H1 (cell line): ENCODE measurements at regions not wholly inside any gene's neighbourhood (a gene's known extent, or its start where the extent isn't known, plus 50 kb on each side); places are given as distances from the start of the nearest gene placed in this dataset.

Experiments
- ATF2 ChIP-seq: IDR thresholded peaks from 2 replicates; pipeline ENCODE4 v1.6.1; 2012; ENCODE audit warnings: low read length, inconsistent platforms
- POLR2A ChIP-seq, 2 experiments: IDR thresholded peaks; 1 replicate in 1 of 2; 2 replicates in 1 of 2; pipeline ENCODE4 v1.6.1; 2011; ENCODE audit warnings: low read depth in 2 of 2, low read length in 2 of 2, mild to moderate bottlenecking in 2 of 2; ENCODE audit errors: control extremely low read depth in 1 of 2
- SIN3A ChIP-seq, 2 experiments: IDR thresholded peaks in 1 of 2; conservative IDR thresholded peaks in 1 of 2; 2 replicates each; pipeline ENCODE4 v1.6.1; 2011 to 2012; ENCODE audit warnings: low read length in 2 of 2, improper control_type of control experiment in 1 of 2, low read depth in 1 of 2, mild to moderate bottlenecking in 1 of 2

DNA sequence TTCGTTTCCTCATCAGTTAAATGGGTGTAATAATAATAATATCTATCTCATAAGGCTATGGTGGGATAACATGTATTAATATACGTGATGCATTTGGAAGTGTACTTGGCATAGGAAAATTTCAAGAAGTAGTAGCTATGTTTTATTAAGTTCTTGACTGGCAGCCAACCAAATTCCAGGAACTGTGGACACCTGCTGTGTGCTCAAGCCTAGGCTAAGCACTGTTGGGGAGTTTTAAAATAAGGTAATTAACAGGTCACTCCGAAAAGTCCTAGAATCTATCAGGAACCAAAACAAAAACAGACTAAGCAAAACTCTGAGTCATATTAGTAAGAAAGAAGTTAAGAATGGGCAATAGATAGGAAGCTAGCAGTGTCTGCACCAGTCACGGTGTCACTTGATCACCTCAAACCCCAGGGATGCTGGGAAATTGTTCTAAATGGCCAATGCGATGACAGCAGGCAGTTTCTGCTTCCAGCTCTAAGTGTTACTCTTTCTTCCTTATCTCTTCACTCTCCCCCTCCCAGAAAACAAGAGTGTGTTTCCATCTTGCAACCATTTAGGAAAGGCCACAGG, 92.0 kb upstream of the GDF10 start (continued):
- TF ChIP-seq ATF2 (no peak), SIN3A (conservative IDR thresholded peaks at IDR 0.05 in 1 of 2, IDR thresholded peaks at IDR 0.05 in 1 of 2; ENCODE audit: low read depth in 1 of 2, low read length in 2 of 2) (no peak), POLR2A (IDR thresholded peaks at IDR 0.05; ENCODE audit: control extremely low read depth in 1 of 2, low read depth in 2 of 2, low read length in 2 of 2) (no peak)
